K562 (cell line): ENCODE measurements at regions not wholly inside any gene's neighbourhood (a gene's known extent, or its start where the extent isn't known, plus 50 kb on each side); places are given as distances from the start of the nearest gene placed in this dataset.
A peak's percentile ranks its signal among the peaks of the same experiment; 100 is the strongest.

Source experiments
- ATAC-seq: fragments of 200-7000 bp; cut with Tn5 transposase; 3 replicates; pipeline ENCODE4 v1.9.1; 2020; ENCODE audit warnings: moderate library complexity
- BruUV-seq: library from RNA; stranded (reverse); fragments of 400-500 nt; replicated peaks from 2 replicates; lab custom pipeline; 2021; lab: Mats Ljungman, UMichigan
- CTCF ChIA-PET: fragments of 300-600 bp; formaldehyde crosslinking; extraction: SDS; loops from one replicate; lab custom pipeline; 2021; ENCODE audit warnings: low intra/inter-chr PET ratio; lab: Yijun Ruan, JAX
- POLR2A ChIA-PET: fragments of 300-600, 350-650 bp; sonication (Branson Sonifier 250); formaldehyde crosslinking; extraction: SDS; loops from one replicate; lab custom pipeline; 2021; ENCODE audit warnings: antibody characterized with exemption, inconsistent platforms; lab: Yijun Ruan, JAX
- DNase-seq, 4 experiments: peaks; one replicate each; pipeline versions ENCODE4 v3.0.0 to v3.0.0-alpha.2; 2011 to 2018; ENCODE audit warnings: low spot score in 3 of 4, mixed read lengths in 3 of 4; ENCODE audit errors: extremely low read depth in 1 of 4
- FAIRE-seq: peaks from 2 replicates; lab custom pipeline; 2011; peaks lifted over from hg19 to GRCh38; lab: Jason Lieb, UNC
- H2AFZ ChIP-seq: 2 replicates; pipeline ENCODE4 v1.6.0; 2011; ENCODE audit warnings: low read depth, low read length, control low read depth, inconsistent platforms
- H3K27ac ChIP-seq: fragments of 200-600 bp; 3 replicates; pipeline ENCODE4 v1.8.0; 2011; ENCODE audit warnings: low read depth, mild to moderate bottlenecking, control low read depth, inconsistent platforms, low read length, moderate library complexity, mixed read lengths; ENCODE audit errors: extremely low read depth
- H3K27me3 ChIP-seq, 2 experiments: fragments of 300-600 bp in 1 of 2; 2 replicates in 1 of 2; 3 replicates in 1 of 2; pipeline versions ENCODE4 v1.6.0 to v1.8.0; 2011; ENCODE audit warnings: inconsistent platforms in 2 of 2, low read length in 2 of 2, mild to moderate bottlenecking in 1 of 2, mixed read lengths in 1 of 2, moderate library complexity in 1 of 2; ENCODE audit not compliant: control insufficient read depth in 2 of 2, insufficient read depth in 2 of 2
- H3K36me3 ChIP-seq: fragments of 300-600 bp; 3 replicates; pipeline ENCODE4 v1.8.0; 2011; ENCODE audit warnings: mild to moderate bottlenecking, low read length, inconsistent platforms; ENCODE audit not compliant: control insufficient read depth, insufficient read depth
- H3K4me1 ChIP-seq, 2 experiments: fragments of 200-600 bp in 1 of 2; replicated peaks in 1 of 2; 2 replicates in 1 of 2; 3 replicates in 1 of 2; pipeline versions ENCODE4 v1.5.1 to v1.8.0; 2011; ENCODE audit warnings: inconsistent platforms in 2 of 2, low read length in 2 of 2, mild to moderate bottlenecking in 1 of 2, mixed read lengths in 1 of 2, moderate library complexity in 1 of 2; ENCODE audit not compliant: control insufficient read depth in 2 of 2, insufficient read depth in 2 of 2
- H3K4me2 ChIP-seq: 2 replicates; pipeline ENCODE4 v1.6.1; 2011; ENCODE audit warnings: low read length, control low read depth, inconsistent platforms, mixed read lengths; ENCODE audit not compliant: insufficient read depth
- H3K4me3 ChIP-seq: fragments of 200-600 bp; sonication (generic), shearing (Covaris generic); 2 replicates; pipeline ENCODE4 v1.5.1; 2016; ENCODE audit warnings: control low read depth, inconsistent platforms
- H3K79me2 ChIP-seq: fragments of 200-600 bp; 3 replicates; pipeline ENCODE4 v1.8.0; 2011; ENCODE audit warnings: low read length, inconsistent platforms; ENCODE audit not compliant: control insufficient read depth, insufficient read depth
- H3K9ac ChIP-seq, 2 experiments: 2 replicates each; pipeline versions ENCODE4 v1.6.0 to v1.6.1; 2011; ENCODE audit warnings: low read depth in 2 of 2, low read length in 2 of 2, control low read depth in 1 of 2, inconsistent platforms in 1 of 2, mild to moderate bottlenecking in 1 of 2, mixed read lengths in 1 of 2; ENCODE audit not compliant: insufficient read depth in 1 of 2
- H3K9me1 ChIP-seq: one replicate; pipeline ENCODE4 v1.6.0; 2011; ENCODE audit warnings: inconsistent platforms, mild to moderate bottlenecking, low read length, moderate library complexity; ENCODE audit not compliant: control insufficient read depth, insufficient read depth
- H3K9me3 ChIP-seq: replicated peaks from 2 replicates; pipeline ENCODE4 v1.5.1; 2011; ENCODE audit warnings: low read depth, low read length, inconsistent platforms; ENCODE audit not compliant: control insufficient read depth, insufficient read depth
- H4K20me1 ChIP-seq: replicated peaks from 2 replicates; pipeline ENCODE4 v1.6.1; 2011; ENCODE audit warnings: low read length, inconsistent platforms, mixed read lengths; ENCODE audit not compliant: control insufficient read depth, insufficient read depth
- NFIC ChIP-seq: fragments of 450-650 bp; IDR thresholded peaks from 2 replicates; pipeline ENCODE4 v1.6.1; 2017; ENCODE audit warnings: mild to moderate bottlenecking, inconsistent platforms
- SP2 ChIP-seq: IDR thresholded peaks from 2 replicates; pipeline ENCODE4 v1.6.1; 2011; ENCODE audit warnings: mild to moderate bottlenecking, low read depth, low read length, moderate library complexity; ENCODE audit not compliant: poor library complexity, severe bottlenecking; ENCODE audit errors: extremely low read depth
- WGBS: fragments of 100-300 bp; shearing (Covaris generic); methylation state at CpG from one replicate; pipeline ENCODE4 v1.1.6; 2016; ENCODE audit warnings: low coverage, mixed read lengths; ENCODE audit not compliant: insufficient coverage; ENCODE audit errors: missing lambda C conversion rate; 5-methylcytosine and 5-hydroxymethylcytosine counted together
- in situ Hi-C: fragments of 300-500 bp; cut with MboI; formaldehyde crosslinking; loops from 4 replicates; pipeline ENCODE4 v1.15.0; 2018; ENCODE audit warnings: inconsistent platforms, mixed read lengths
- intact Hi-C: fragments of 100-400 bp; cut with micrococcal nuclease; formaldehyde crosslinking; loops from 2 replicates; pipeline ENCODE4 v1.14.2; 2022
- TF ChIP-seq, protein P1 (sequence below): sonication (generic); formaldehyde crosslinking; IDR thresholded peaks from 2 replicates; pipeline ENCODE4 v1.8.0; 2023; ENCODE audit warnings: mild to moderate bottlenecking, missing genetic modification reagents
- TF ChIP-seq, protein P2 (sequence below): fragments of 450-650 bp; IDR thresholded peaks from 2 replicates; pipeline ENCODE4 v1.6.1; 2016

DNA sequence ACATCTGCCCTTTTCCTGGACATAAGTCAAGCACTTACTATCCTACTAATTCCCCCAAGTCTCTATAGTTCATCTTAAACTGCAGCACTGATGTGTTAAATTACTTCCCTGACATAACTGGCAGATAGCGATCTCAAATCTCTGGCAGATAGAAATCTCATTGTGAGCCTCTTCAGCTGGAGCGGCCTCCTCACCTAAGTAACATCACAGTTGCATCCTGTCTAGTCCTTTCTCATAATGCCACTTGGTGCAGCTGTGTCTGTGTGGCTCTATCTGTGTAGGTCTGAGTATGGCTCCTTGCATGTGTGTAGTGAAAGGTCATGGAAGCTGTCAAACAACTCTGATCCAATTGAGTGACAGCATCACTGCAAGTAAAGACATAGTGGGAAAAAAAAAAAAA, 53.6 kb upstream of the FST start:
- Histone ChIP-seq H3K4me1 (peaks cover 0 to 19% of the 10 kb centered on the region in 2 experiments; a peak in 3 of 5 replicates), H3K9me1 (no peaks in the 10 kb centered on the region), H3K9ac (no peak overlapping the region), H3K27ac (no peak overlapping the region), H2AFZ (0 out of 2 replicates have a peak overlapping the region, but pooled peaks have one; percentile 13), H3K27me3 (peaks cover 0 to 2% of the 10 kb centered on the region in 2 experiments; a peak in 2 of 5 replicates), H3K79me2 (no peaks in the 10 kb centered on the region), H3K4me3 (no peak overlapping the region), H3K4me2 (no peak overlapping the region), H3K9me3 (no peaks in the 10 kb centered on the region), H3K36me3 (no peaks in the 10 kb centered on the region), H4K20me1 (no peaks in the 10 kb centered on the region)
- POLR2A ChIA-PET: no interaction called here
- ATAC-seq (0 out of 3 replicates have a peak, but pooled peaks have one; percentile 29), FAIRE-seq (no peak), DNase-seq (no peak)
- WGBS: 6% methylated on average over 2 of the region's 2 CpGs
- no TSS peak for BruUV-seq
- intact Hi-C loops: loop anchor here (5.0 to 10.0 kb wide), 2 partner anchors 162 to 800 kb away; no protein-coding TSS in a partner anchor
- in situ Hi-C loops: loop anchor here (25.0 kb wide), 3 partner anchors 785 to 1460 kb away; no protein-coding TSS in a partner anchor
- CTCF ChIA-PET: interaction anchor here (0.6 kb wide), 1 partner anchor 1609 kb away, joined by 3 read pairs; no protein-coding TSS in a partner anchor
- TF ChIP-seq, protein P1, sequence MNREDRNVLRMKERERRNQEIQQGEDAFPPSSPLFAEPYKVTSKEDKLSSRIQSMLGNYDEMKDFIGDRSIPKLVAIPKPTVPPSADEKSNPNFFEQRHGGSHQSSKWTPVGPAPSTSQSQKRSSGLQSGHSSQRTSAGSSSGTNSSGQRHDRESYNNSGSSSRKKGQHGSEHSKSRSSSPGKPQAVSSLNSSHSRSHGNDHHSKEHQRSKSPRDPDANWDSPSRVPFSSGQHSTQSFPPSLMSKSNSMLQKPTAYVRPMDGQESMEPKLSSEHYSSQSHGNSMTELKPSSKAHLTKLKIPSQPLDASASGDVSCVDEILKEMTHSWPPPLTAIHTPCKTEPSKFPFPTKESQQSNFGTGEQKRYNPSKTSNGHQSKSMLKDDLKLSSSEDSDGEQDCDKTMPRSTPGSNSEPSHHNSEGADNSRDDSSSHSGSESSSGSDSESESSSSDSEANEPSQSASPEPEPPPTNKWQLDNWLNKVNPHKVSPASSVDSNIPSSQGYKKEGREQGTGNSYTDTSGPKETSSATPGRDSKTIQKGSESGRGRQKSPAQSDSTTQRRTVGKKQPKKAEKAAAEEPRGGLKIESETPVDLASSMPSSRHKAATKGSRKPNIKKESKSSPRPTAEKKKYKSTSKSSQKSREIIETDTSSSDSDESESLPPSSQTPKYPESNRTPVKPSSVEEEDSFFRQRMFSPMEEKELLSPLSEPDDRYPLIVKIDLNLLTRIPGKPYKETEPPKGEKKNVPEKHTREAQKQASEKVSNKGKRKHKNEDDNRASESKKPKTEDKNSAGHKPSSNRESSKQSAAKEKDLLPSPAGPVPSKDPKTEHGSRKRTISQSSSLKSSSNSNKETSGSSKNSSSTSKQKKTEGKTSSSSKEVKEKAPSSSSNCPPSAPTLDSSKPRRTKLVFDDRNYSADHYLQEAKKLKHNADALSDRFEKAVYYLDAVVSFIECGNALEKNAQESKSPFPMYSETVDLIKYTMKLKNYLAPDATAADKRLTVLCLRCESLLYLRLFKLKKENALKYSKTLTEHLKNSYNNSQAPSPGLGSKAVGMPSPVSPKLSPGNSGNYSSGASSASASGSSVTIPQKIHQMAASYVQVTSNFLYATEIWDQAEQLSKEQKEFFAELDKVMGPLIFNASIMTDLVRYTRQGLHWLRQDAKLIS (CRISPR knock-in tag): no peak
- TF ChIP-seq NFIC: no peak
- TF ChIP-seq, protein P2, sequence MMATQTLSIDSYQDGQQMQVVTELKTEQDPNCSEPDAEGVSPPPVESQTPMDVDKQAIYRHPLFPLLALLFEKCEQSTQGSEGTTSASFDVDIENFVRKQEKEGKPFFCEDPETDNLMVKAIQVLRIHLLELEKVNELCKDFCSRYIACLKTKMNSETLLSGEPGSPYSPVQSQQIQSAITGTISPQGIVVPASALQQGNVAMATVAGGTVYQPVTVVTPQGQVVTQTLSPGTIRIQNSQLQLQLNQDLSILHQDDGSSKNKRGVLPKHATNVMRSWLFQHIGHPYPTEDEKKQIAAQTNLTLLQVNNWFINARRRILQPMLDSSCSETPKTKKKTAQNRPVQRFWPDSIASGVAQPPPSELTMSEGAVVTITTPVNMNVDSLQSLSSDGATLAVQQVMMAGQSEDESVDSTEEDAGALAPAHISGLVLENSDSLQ: peak; percentile 74
- TF ChIP-seq SP2: no peak
